Prostate gland (tissue), 2 donors: ENCODE measurements at regions not wholly inside any gene's neighbourhood (a gene's known extent, or its start where the extent isn't known, plus 50 kb on each side); places are given as distances from the start of the nearest gene placed in this dataset.

Experiments used
- CTCF ChIP-seq, 4 experiments: fragments of 200-600 bp in 2 of 4; fragments of 450-650 bp in 2 of 4; sonication (generic) in 2 of 4; IDR thresholded peaks; 1 replicate in 3 of 4; 2 replicates in 1 of 4; pipeline ENCODE4 v1.5.1; 2016 to 2019; ENCODE audit warnings: antibody characterized with exemption in 4 of 4, mild to moderate bottlenecking in 2 of 4, moderate library complexity in 2 of 4
- POLR2A ChIP-seq: fragments of 450-650 bp; IDR thresholded peaks from one replicate; pipeline ENCODE4 v1.6.1; 2016; ENCODE audit warnings: antibody characterized with exemption, mild to moderate bottlenecking
- POLR2AphosphoS5 ChIP-seq: sonication (generic); formaldehyde crosslinking; IDR thresholded peaks from one replicate; pipeline ENCODE4 v1.6.1; 2017; ENCODE audit warnings: antibody characterized with exemption

- no peak for TF ChIP-seq CTCF (IDR thresholded peaks at IDR 0.05)
- no peak for TF ChIP-seq POLR2A
- no peak for TF ChIP-seq POLR2AphosphoS5
Measured at GRCh38 chr11:92768121-92768840, 201.2 kb upstream of the MTNR1B start.
